Cardiac muscle cell (in vitro differentiated cells and primary cell): ENCODE measurements at regions not wholly inside any gene's neighbourhood (a gene's known extent, or its start where the extent isn't known, plus 50 kb on each side); places are given as distances from the start of the nearest gene placed in this dataset.
A peak's percentile ranks its signal among the peaks of the same experiment; 100 is the strongest.

Experiments used
- DNase-seq, 2 donors: peaks; one replicate each; pipeline versions ENCODE4 v3.0.0 to v3.0.0-alpha.2; 2010 to 2017; ENCODE audit warnings: low read depth in 1 of 2, low spot score in 1 of 2
- H3K27ac ChIP-seq: fragments of 200-600 bp; sonication (generic); 2 replicates; pipeline ENCODE4 v1.5.1; 2016
- H3K27me3 ChIP-seq: fragments of 200-600 bp; sonication (generic); 2 replicates; pipeline ENCODE4 v1.6.0; 2016; ENCODE audit warnings: control low read depth
- H3K36me3 ChIP-seq: fragments of 200-600 bp; sonication (generic); 2 replicates; pipeline ENCODE4 v1.5.1; 2016; ENCODE audit warnings: control low read depth
- H3K4me1 ChIP-seq: fragments of 200-600 bp; sonication (generic); 2 replicates; pipeline ENCODE4 v1.8.1; 2017; ENCODE audit warnings: low read depth, mild to moderate bottlenecking, mixed run types
- H3K4me3 ChIP-seq: fragments of 200-600 bp; sonication (generic); 2 replicates; pipeline ENCODE4 v1.5.1; 2016; ENCODE audit warnings: mild to moderate bottlenecking
- H3K9me3 ChIP-seq: fragments of 200-600 bp; sonication (generic); 2 replicates; pipeline ENCODE4 v1.5.1; 2017; ENCODE audit warnings: low read depth, mild to moderate bottlenecking, control low read depth
- TF ChIP-seq, protein P1 (sequence below): IDR thresholded peaks from 2 replicates; pipeline ENCODE4 v1.5.1; 2012; ENCODE audit warnings: low read depth, mild to moderate bottlenecking, low read length

DNA sequence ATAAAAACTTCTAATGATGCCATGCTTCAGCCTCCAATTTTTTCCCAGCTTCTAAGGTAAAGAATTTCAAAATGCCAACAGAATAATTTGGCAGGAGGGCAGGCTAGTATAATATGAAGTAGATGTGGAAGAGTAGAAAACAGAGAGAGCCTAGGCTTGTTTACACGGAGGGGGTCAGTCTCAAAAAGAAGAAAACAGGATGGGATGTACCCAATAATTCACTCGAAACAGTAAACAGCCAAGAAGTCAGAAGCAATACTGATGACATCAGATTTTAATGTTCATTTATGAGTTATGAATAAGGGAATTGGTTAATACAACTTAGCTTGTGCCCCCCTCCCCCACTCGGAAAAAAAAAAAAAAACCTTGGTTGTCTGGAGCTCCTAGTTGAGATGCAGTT, 422.5 kb downstream of the FOXO1 start:
- no peak for DNase-seq
- TF ChIP-seq, protein P1, sequence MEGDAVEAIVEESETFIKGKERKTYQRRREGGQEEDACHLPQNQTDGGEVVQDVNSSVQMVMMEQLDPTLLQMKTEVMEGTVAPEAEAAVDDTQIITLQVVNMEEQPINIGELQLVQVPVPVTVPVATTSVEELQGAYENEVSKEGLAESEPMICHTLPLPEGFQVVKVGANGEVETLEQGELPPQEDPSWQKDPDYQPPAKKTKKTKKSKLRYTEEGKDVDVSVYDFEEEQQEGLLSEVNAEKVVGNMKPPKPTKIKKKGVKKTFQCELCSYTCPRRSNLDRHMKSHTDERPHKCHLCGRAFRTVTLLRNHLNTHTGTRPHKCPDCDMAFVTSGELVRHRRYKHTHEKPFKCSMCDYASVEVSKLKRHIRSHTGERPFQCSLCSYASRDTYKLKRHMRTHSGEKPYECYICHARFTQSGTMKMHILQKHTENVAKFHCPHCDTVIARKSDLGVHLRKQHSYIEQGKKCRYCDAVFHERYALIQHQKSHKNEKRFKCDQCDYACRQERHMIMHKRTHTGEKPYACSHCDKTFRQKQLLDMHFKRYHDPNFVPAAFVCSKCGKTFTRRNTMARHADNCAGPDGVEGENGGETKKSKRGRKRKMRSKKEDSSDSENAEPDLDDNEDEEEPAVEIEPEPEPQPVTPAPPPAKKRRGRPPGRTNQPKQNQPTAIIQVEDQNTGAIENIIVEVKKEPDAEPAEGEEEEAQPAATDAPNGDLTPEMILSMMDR: no peak
- H3K4me1 ChIP-seq: no peaks in the 10 kb centered on the region

DNA sequence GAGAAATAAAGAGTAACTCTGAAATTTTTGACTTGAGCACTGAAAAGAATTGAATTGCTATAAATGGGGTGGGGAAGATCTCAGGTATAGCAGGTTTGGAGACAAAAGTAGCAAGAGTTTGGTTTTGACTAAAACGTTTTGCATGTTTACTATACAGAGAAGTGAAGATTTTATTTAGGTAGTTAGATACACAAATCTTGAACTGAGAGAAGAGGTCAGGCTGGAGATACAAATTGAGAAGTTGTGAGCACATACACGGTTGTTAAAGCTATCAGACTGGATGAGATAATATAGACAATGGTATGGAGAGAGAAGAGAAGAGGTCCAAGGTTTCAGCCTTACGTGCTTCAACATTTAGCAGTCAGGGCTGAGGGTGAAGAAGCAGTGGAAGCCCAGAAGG, 420.9 kb downstream of the FOXO1 start:
- TF ChIP-seq, protein P1: no peak
- H3K4me1 ChIP-seq: no peaks in the 10 kb centered on the region
- H3K36me3 ChIP-seq: no peaks in the 10 kb centered on the region
- H3K9me3 ChIP-seq: no peaks in the 10 kb centered on the region
- no peak for DNase-seq
- no peaks in the 10 kb centered on the region for H3K27me3 ChIP-seq
- no peak overlapping the region for H3K27ac ChIP-seq
- H3K4me3 ChIP-seq: no peak overlapping the region

More for the DNA sequence above, 422.5 kb downstream of the FOXO1 start:
- Histone ChIP-seq H3K27me3 (no peaks in the 10 kb centered on the region), H3K36me3 (no peaks in the 10 kb centered on the region), H3K27ac (no peak overlapping the region), H3K4me3 (no peak overlapping the region), H3K9me3 (no peaks in the 10 kb centered on the region)

DNA sequence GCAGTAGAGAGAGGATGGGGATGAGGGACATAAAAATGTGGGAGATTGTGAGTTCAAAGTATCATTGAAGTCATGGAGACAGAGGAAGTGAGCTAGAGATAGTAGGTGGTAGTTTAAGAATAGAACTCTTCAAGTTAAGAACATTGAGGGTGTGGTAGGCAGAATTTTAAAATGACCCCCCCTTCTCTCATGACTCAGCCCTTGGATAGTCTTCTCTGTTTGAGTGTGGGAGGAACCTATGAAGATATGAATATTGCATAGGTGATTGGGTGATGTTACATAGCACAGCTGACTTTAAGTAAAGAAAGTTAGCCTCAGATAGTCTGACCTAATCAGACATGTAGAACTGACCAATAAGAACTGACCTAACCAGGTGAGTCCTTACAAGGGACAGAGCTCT, 418.6 kb downstream of the FOXO1 start:
- DNase-seq: peak in 1 of 2 donors; percentile 72
- Histone ChIP-seq H3K27me3 (no peaks in the 10 kb centered on the region), H3K27ac (no peak overlapping the region), H3K9me3 (no peaks in the 10 kb centered on the region), H3K4me1 (no peaks in the 10 kb centered on the region), H3K36me3 (no peaks in the 10 kb centered on the region), H3K4me3 (no peak overlapping the region)
- TF ChIP-seq, protein P1: no peak

DNA sequence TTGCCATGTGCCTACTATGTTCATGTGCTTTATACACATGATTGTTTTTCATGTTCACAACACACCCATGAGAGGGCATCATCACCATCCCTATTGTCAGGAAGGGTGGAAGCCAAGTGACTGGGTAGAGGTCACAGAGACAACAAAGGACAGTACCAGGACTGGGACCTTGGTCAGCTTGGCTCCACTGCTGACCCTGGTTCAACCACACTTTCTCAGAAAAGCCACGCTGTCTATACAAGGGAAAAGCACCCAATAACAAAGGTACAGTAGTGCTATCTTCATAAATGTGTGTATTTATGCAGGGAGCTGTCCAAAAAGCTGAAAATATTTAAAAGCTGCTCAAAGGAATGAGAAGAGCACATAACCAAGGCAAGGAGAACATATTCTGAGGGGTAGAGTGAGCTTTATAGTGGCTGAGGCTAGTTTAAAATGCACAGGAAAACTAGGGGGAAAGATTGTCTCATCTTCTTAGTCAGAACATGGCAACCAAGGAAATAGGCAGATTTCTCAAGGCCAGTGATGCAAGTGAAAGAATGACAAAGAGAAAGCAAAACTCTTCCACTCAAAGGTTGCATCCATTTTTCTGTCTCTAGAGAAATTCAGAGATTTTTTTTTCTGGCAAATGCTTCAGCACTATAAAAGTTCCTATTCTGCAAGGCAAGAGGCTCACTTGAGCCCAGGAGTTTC, 415.0 kb downstream of the FOXO1 start:
- Histone ChIP-seq H3K27ac (no peak overlapping the region), H3K27me3 (no peaks in the 10 kb centered on the region), H3K4me3 (no peak overlapping the region), H3K4me1 (peaks cover 11% of the 10 kb centered on the region), H3K9me3 (no peaks in the 10 kb centered on the region), H3K36me3 (no peaks in the 10 kb centered on the region)
- DNase-seq: peak in 1 of 2 donors; percentile 69
- TF ChIP-seq, protein P1: no peak

DNA sequence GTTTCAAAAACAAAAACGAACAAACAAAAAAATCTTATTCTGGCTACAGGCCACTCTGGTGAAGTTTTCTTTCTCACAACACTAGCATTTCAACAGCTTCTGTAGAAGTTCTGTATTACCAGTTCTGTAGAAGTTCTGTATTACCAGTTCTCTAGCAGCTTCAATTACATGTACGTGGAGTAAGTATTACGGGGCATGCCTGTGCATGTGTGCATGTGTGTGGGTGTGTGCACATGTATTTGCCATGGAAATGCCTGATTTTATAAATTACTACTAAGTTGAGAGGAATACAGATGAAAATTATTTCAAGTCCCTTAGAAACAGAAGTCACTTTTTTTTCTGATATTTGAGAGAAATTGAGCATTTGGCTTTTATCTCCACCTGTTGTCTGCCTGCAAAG, 414.2 kb downstream of the FOXO1 start:
- Histone ChIP-seq H3K27ac (no peak overlapping the region), H3K27me3 (no peaks in the 10 kb centered on the region), H3K4me1 (peaks cover 11% of the 10 kb centered on the region), H3K4me3 (no peak overlapping the region), H3K36me3 (no peaks in the 10 kb centered on the region), H3K9me3 (no peaks in the 10 kb centered on the region)
- no peak for DNase-seq
- TF ChIP-seq, protein P1: no peak

DNA sequence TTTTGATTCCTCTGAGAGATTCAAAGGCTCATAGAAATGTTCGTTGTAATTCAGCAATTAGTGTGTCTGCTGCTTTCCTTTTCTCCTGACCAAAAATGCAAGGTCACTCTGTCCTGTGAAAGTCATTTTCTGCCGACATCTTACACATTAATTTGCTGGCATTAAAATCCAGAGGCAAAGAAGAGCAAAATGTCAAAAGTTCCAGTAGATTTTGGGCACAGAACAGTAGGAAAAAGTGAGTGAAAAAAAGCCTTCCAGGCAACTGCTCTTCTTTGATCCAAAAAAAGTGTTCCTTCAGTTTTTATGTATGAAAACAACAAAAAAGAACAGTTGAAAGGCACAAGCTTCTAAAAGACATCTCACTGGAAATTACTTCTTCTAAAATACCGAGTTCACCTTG, 413.8 kb downstream of the FOXO1 start:
- Histone ChIP-seq H3K36me3 (no peaks in the 10 kb centered on the region), H3K4me1 (peaks cover 11% of the 10 kb centered on the region), H3K9me3 (no peaks in the 10 kb centered on the region), H3K27ac (no peak overlapping the region), H3K27me3 (no peaks in the 10 kb centered on the region), H3K4me3 (no peak overlapping the region)
- DNase-seq: no peak
- TF ChIP-seq, protein P1: no peak
